Caco-2 (cell line): ENCODE measurements at regions not wholly inside any gene's neighbourhood (a gene's known extent, or its start where the extent isn't known, plus 50 kb on each side); places are given as distances from the start of the nearest gene placed in this dataset.

Experiments
- BruUV-seq: library from RNA; stranded (reverse); fragments of 400-500 nt; replicated peaks from 2 replicates; lab custom pipeline; 2021; lab: Mats Ljungman, UMichigan
- CTCF ChIA-PET: fragments of 300-600 bp; sonication (Branson Sonifier 250); formaldehyde crosslinking; loops from one replicate; lab custom pipeline; 2022; ENCODE audit warnings: antibody characterized with exemption; lab: Charles Lee
- POLR2A ChIA-PET: fragments of 300-600 bp; sonication (Branson Sonifier 250); formaldehyde crosslinking; loops from one replicate; lab custom pipeline; 2022; ENCODE audit warnings: antibody characterized with exemption; lab: Charles Lee
- DNase-seq, 2 experiments: peaks; one replicate each; pipeline versions ENCODE4 v3.0.0 to v3.0.0-alpha.2; 2020 to 2022
- H3K27me3 ChIP-seq: replicated peaks from 2 replicates; pipeline ENCODE4 v1.6.0; 2011; ENCODE audit warnings: low read length; ENCODE audit not compliant: control insufficient read depth, insufficient read depth
- H3K36me3 ChIP-seq: 2 replicates; pipeline ENCODE4 v1.5.1; 2011; ENCODE audit warnings: low read length; ENCODE audit not compliant: control insufficient read depth, insufficient read depth
- H3K4me1 ChIP-seq: fragments of 250-450 bp; sonication (Bioruptor Pico); 2 replicates; pipeline ENCODE4 v1.5.1; 2020; ENCODE audit warnings: mild to moderate bottlenecking
- H3K4me3 ChIP-seq: 2 replicates; pipeline ENCODE4 v1.5.1; 2011; ENCODE audit warnings: low read depth, mild to moderate bottlenecking, control low read depth, low read length
- H3K9me3 ChIP-seq: fragments of 250-450 bp; sonication (Bioruptor Pico); 2 replicates; pipeline ENCODE4 v1.5.1; 2020; ENCODE audit warnings: mild to moderate bottlenecking, moderate library complexity
- H3K27ac Mint-ChIP-seq: one replicate; pipeline ENCODE4 v1.8.0; 2022; ENCODE audit warnings: mixed read lengths; ENCODE audit not compliant: unreplicated experiment
- H3K27me3 Mint-ChIP-seq: one replicate; pipeline ENCODE4 v1.8.0; 2022; ENCODE audit warnings: mixed read lengths; ENCODE audit not compliant: insufficient read depth, unreplicated experiment
- H3K36me3 Mint-ChIP-seq: one replicate; pipeline ENCODE4 v1.8.0; 2022; ENCODE audit warnings: mild to moderate bottlenecking, mixed read lengths; ENCODE audit not compliant: insufficient read depth, unreplicated experiment
- H3K4me1 Mint-ChIP-seq: one replicate; pipeline ENCODE4 v1.8.0; 2022; ENCODE audit warnings: low read depth, mixed read lengths; ENCODE audit not compliant: unreplicated experiment
- H3K4me3 Mint-ChIP-seq: one replicate; pipeline ENCODE4 v1.8.0; 2022; ENCODE audit warnings: mild to moderate bottlenecking, moderate library complexity, mixed read lengths; ENCODE audit not compliant: unreplicated experiment
- H3K9me3 Mint-ChIP-seq: one replicate; pipeline ENCODE4 v1.8.0; 2022; ENCODE audit warnings: mixed read lengths; ENCODE audit not compliant: unreplicated experiment
- CTCF ChIP-seq, 2 experiments: fragments of 200-600 bp in 1 of 2; IDR thresholded peaks; 1 replicate in 1 of 2; 2 replicates in 1 of 2; pipeline versions ENCODE4 v1.5.1 to v1.8.0; 2011 to 2022; ENCODE audit warnings: antibody characterized with exemption in 1 of 2, control low read depth in 1 of 2, inconsistent platforms in 1 of 2, low read depth in 1 of 2, low read length in 1 of 2, mild to moderate bottlenecking in 1 of 2, moderate library complexity in 1 of 2; ENCODE audit not compliant: insufficient read depth in 1 of 2, severe bottlenecking in 1 of 2, unreplicated experiment in 1 of 2
- intact Hi-C: fragments of 100-400 bp; cut with micrococcal nuclease; formaldehyde crosslinking; loops from one replicate; pipeline ENCODE4 v1.10.0; 2022; ENCODE audit not compliant: unreplicated experiment

DNA sequence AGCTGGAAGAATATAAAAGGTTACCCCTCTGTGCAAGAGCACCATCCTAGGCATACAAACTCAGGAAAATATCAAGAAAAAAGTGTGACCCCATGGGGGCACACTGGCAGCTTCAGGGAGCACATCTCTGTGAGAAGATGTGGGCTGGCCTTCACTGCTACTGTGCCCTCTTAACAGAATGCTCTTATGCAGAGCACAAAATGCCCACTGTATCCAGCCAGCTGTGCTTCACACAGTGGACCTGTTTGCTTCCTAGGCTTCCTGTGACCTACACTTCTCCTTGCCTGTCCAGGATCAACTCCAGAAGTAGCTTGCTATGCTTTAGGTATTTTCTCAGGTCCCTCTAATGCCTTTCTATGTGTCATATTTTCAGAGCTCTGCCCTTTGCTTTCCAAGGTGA, 380.2 kb upstream of the MMS22L start:
- no peaks in the 10 kb centered on the region for H3K27me3 ChIP-seq
- Mint-ChIP-seq H3K27me3 (peaks cover 5% of the 10 kb centered on the region), H3K4me3 (no peak overlapping the region), H3K9me3 (no peaks in the 10 kb centered on the region), H3K4me1 (no peaks in the 10 kb centered on the region), H3K36me3 (no peaks in the 10 kb centered on the region), H3K27ac (no peak overlapping the region)
- intact Hi-C loops: no loop called here
- no peak for DNase-seq
- POLR2A ChIA-PET: no interaction called here
- BruUV-seq: no TSS peak
- H3K4me1 ChIP-seq: no peaks in the 10 kb centered on the region
- CTCF ChIA-PET: interaction anchor here (0.8 kb wide), 1 partner anchor 10 kb away, joined by 4 read pairs; no protein-coding TSS in a partner anchor
- H3K36me3 ChIP-seq: no peaks in the 10 kb centered on the region
- no peak overlapping the region for H3K4me3 ChIP-seq
- TF ChIP-seq CTCF (IDR thresholded peaks at IDR 0.05; ENCODE audit: insufficient read depth in 1 of 2, low read depth in 1 of 2, low read length in 1 of 2, severe bottlenecking in 1 of 2, unreplicated experiment in 1 of 2): no peak
- no peaks in the 10 kb centered on the region for H3K9me3 ChIP-seq

DNA sequence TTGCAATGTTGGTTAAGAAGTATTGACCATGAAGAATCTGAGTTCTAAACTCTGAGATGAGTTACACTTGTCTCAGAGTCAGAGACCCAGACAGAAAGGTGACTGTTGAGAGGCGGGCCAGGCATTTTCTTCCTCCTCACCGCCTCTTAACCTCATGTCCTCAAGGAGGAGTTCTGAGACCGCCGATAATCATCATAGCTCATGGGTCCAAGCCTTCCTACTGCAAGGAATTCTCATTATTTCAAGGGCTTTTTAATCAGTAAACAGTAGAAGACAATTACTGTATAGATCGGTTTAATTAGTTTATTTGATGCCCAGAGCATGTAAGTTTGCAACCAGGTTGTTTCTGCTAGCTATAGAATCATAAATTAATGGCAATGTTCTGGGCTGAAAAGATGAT, 382.4 kb upstream of the MMS22L start:
- ChIA-PET CTCF (no interaction called here), POLR2A (no interaction called here)
- Mint-ChIP-seq H3K4me3 (no peak overlapping the region), H3K36me3 (no peaks in the 10 kb centered on the region), H3K4me1 (no peaks in the 10 kb centered on the region), H3K9me3 (no peaks in the 10 kb centered on the region), H3K27me3 (peaks cover 5% of the 10 kb centered on the region), H3K27ac (no peak overlapping the region)
- intact Hi-C loops: no loop called here
- H3K36me3 ChIP-seq: no peaks in the 10 kb centered on the region
- H3K4me1 ChIP-seq: no peaks in the 10 kb centered on the region
- no peak for DNase-seq
- H3K27me3 ChIP-seq: no peaks in the 10 kb centered on the region
- TF ChIP-seq CTCF (IDR thresholded peaks at IDR 0.05; ENCODE audit: insufficient read depth in 1 of 2, low read depth in 1 of 2, low read length in 1 of 2, severe bottlenecking in 1 of 2, unreplicated experiment in 1 of 2): no peak
- H3K9me3 ChIP-seq: no peaks in the 10 kb centered on the region
- BruUV-seq: no TSS peak
- H3K4me3 ChIP-seq: no peak overlapping the region

- Mint-ChIP-seq H3K27me3 (peaks cover 3% of the 10 kb centered on the region), H3K36me3 (no peaks in the 10 kb centered on the region), H3K4me3 (no peak overlapping the region), H3K27ac (no peak overlapping the region), H3K9me3 (no peaks in the 10 kb centered on the region), H3K4me1 (no peaks in the 10 kb centered on the region)
- no peak for TF ChIP-seq CTCF (IDR thresholded peaks at IDR 0.05; ENCODE audit: insufficient read depth in 1 of 2, low read depth in 1 of 2, low read length in 1 of 2, severe bottlenecking in 1 of 2, unreplicated experiment in 1 of 2)
- H3K36me3 ChIP-seq: no peaks in the 10 kb centered on the region
- DNase-seq: no peak
- H3K27me3 ChIP-seq: no peaks in the 10 kb centered on the region
- H3K9me3 ChIP-seq: no peaks in the 10 kb centered on the region
- no TSS peak for BruUV-seq
- ChIA-PET CTCF (no interaction called here), POLR2A (no interaction called here)
- no peak overlapping the region for H3K4me3 ChIP-seq
- intact Hi-C loops: no loop called here
- H3K4me1 ChIP-seq: no peaks in the 10 kb centered on the region
Measured at GRCh38 chr6:97666889-97667288, 383.9 kb upstream of the MMS22L start.
